ENCODE measurements at regions not wholly inside any gene's neighbourhood (a gene's known extent, or its start where the extent isn't known, plus 50 kb on each side); places are given as distances from the start of the nearest gene placed in this dataset.

DNA sequence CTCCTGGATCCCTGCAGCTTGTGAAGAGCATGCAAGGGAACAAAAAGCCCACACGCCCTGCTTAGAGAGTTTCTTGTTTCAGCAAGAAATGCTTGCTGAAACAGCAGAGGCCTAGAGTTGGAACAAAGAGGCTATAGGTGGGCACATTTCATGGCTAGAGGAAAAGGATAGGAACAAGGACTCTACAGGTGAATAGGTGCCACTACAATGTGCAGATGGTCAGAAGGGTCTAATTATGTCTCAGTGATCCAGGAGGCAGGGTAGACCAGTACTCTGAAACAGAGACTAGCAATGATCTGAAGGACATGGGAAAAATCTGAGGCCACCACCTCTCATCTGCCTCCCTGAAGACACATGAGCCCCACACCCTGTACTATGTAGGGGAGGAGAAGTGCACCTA lies 609.0 kb downstream of the REEP3 start:
- no peak overlapping the region for H3K4me3 ChIP-seq (ENCODE audit: low read depth, low read length)

GRCh38 chr10:64134676-64135075 lies 613.5 kb downstream of the REEP3 start:
- TF ChIP-seq, protein P1, sequence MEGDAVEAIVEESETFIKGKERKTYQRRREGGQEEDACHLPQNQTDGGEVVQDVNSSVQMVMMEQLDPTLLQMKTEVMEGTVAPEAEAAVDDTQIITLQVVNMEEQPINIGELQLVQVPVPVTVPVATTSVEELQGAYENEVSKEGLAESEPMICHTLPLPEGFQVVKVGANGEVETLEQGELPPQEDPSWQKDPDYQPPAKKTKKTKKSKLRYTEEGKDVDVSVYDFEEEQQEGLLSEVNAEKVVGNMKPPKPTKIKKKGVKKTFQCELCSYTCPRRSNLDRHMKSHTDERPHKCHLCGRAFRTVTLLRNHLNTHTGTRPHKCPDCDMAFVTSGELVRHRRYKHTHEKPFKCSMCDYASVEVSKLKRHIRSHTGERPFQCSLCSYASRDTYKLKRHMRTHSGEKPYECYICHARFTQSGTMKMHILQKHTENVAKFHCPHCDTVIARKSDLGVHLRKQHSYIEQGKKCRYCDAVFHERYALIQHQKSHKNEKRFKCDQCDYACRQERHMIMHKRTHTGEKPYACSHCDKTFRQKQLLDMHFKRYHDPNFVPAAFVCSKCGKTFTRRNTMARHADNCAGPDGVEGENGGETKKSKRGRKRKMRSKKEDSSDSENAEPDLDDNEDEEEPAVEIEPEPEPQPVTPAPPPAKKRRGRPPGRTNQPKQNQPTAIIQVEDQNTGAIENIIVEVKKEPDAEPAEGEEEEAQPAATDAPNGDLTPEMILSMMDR (IDR thresholded peaks at IDR 0.05; ENCODE audit: low read depth, low read length), result no peak
- H3K27ac ChIP-seq, result no peak overlapping the region
- H3K4me3 ChIP-seq (ENCODE audit: low read depth, low read length), result no peak overlapping the region
- no peak for DNase-seq
- H3K27me3 ChIP-seq (ENCODE audit: insufficient read depth, low read depth, severe bottlenecking), result no peaks in the 10 kb centered on the region
- no peaks in the 10 kb centered on the region for H3K36me3 ChIP-seq
- H3K9me3 ChIP-seq (ENCODE audit: severe bottlenecking), result no peaks in the 10 kb centered on the region

More for the DNA sequence above, 609.0 kb downstream of the REEP3 start:
- no peak overlapping the region for H3K27ac ChIP-seq
- H3K36me3 ChIP-seq, result no peaks in the 10 kb centered on the region
- no peak for DNase-seq
- TF ChIP-seq, protein P1 (IDR thresholded peaks at IDR 0.05; ENCODE audit: low read depth, low read length), result no peak
- no peaks in the 10 kb centered on the region for H3K9me3 ChIP-seq (ENCODE audit: severe bottlenecking)
- no peaks in the 10 kb centered on the region for H3K27me3 ChIP-seq (ENCODE audit: insufficient read depth, low read depth, severe bottlenecking)

DNA sequence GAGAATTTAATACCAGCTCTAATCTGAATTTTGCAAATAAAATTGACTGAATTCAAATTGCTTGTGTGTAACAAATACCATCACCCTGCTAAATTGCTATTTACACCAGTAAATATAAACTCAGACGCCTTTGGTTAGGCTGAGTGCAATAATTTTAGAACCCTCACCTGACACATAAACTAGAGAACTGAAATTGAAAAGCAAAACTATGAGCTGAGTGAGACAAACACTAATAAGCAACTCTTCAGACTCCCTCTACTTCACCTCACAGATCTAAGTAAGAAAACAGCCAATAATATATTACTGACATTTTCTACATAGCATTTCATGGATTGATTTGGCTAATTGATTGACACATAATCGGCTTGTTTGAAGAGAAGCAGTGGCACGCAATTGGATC lies 621.2 kb downstream of the REEP3 start:
- DNase-seq, result no peak
- Histone ChIP-seq H3K36me3 (no peaks in the 10 kb centered on the region), H3K27ac (no peak overlapping the region), H3K9me3 (ENCODE audit: severe bottlenecking) (no peaks in the 10 kb centered on the region), H3K4me3 (ENCODE audit: low read depth, low read length) (no peak overlapping the region), H3K27me3 (ENCODE audit: insufficient read depth, low read depth, severe bottlenecking) (no peaks in the 10 kb centered on the region)
- TF ChIP-seq, protein P1 (IDR thresholded peaks at IDR 0.05; ENCODE audit: low read depth, low read length), result no peak

DNA sequence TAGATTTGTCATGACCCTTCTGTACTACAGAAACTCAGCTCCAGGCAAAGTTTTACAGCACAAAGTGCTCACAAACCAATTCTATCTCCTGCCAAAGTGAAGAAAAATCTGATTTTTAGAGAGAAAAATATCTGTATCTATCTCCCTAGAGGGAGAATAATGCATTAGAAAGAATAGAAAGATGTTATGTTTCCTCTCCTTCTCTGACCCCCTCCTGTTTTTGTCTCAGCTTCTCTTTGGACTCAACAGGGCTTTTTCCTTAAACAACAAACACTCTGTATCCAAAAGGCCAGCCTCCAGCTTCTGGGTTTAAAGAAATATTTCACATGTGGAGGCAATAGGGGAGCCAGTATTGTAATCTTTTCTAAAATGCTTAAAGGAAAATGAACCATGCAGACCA lies 627.4 kb downstream of the REEP3 start:
- Histone ChIP-seq H3K4me3 (ENCODE audit: low read depth, low read length) (no peak overlapping the region), H3K9me3 (ENCODE audit: severe bottlenecking) (no peaks in the 10 kb centered on the region), H3K36me3 (no peaks in the 10 kb centered on the region), H3K27me3 (ENCODE audit: insufficient read depth, low read depth, severe bottlenecking) (no peaks in the 10 kb centered on the region), H3K27ac (no peak overlapping the region)
- no peak for DNase-seq
- TF ChIP-seq, protein P1 (IDR thresholded peaks at IDR 0.05; ENCODE audit: low read depth, low read length), result no peak

- no peak for DNase-seq
- TF ChIP-seq, protein P1 (IDR thresholded peaks at IDR 0.05; ENCODE audit: low read depth, low read length), result no peak
- no peaks in the 10 kb centered on the region for H3K27me3 ChIP-seq (ENCODE audit: insufficient read depth, low read depth, severe bottlenecking)
- H3K27ac ChIP-seq, result no peak overlapping the region
- no peak overlapping the region for H3K4me3 ChIP-seq (ENCODE audit: low read depth, low read length)
- no peaks in the 10 kb centered on the region for H3K9me3 ChIP-seq (ENCODE audit: severe bottlenecking)
- no peaks in the 10 kb centered on the region for H3K36me3 ChIP-seq
Measured at GRCh38 chr10:64156166-64156565, 635.0 kb downstream of the REEP3 start.

DNA sequence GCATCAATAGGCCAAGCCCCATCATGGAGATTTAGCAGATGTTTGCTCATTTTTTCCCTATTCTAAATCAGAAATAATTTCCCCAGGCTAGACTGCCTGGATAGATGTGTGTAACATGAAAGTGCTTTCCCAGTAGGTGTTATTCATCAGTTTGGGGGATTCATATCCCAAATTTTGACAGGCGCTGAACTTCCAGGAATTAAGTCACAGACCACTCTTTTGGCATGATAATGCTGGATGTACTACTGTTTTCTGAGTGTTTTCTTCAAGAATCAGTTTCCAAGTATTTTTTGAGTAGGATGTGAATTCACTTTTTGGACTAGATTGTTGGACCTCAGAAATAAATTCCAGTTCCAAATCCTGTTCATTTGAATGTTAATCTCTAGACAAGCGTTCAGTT lies 637.4 kb downstream of the REEP3 start:
- H3K4me3 ChIP-seq (ENCODE audit: low read depth, low read length), result no peak overlapping the region

More for the DNA sequence above, 637.4 kb downstream of the REEP3 start:
- H3K9me3 ChIP-seq (ENCODE audit: severe bottlenecking), result no peaks in the 10 kb centered on the region
- no peaks in the 10 kb centered on the region for H3K27me3 ChIP-seq (ENCODE audit: insufficient read depth, low read depth, severe bottlenecking)
- no peaks in the 10 kb centered on the region for H3K36me3 ChIP-seq
- no peak overlapping the region for H3K27ac ChIP-seq
- DNase-seq, result no peak
- TF ChIP-seq, protein P1 (IDR thresholded peaks at IDR 0.05; ENCODE audit: low read depth, low read length), result no peak
